IPS-18a (cell line): ENCODE measurements at regions not wholly inside any gene's neighbourhood (a gene's known extent, or its start where the extent isn't known, plus 50 kb on each side); places are given as distances from the start of the nearest gene placed in this dataset.
A peak's percentile ranks its signal among the peaks of the same experiment; 100 is the strongest.

Source experiments
- H3K27ac ChIP-seq: one replicate; pipeline ENCODE4 v1.5.1; 2013; ENCODE audit warnings: low read length
- H3K27me3 ChIP-seq: one replicate; pipeline ENCODE4 v1.6.1; 2013; ENCODE audit warnings: mild to moderate bottlenecking, low read length; ENCODE audit not compliant: control insufficient read depth, insufficient read depth
- H3K36me3 ChIP-seq: one replicate; pipeline ENCODE4 v1.6.1; 2013; ENCODE audit warnings: low read depth, low read length; ENCODE audit not compliant: control insufficient read depth
- H3K4me1 ChIP-seq: one replicate; pipeline ENCODE4 v1.6.1; 2013; ENCODE audit warnings: low read depth, low read length; ENCODE audit not compliant: control insufficient read depth
- H3K4me3 ChIP-seq: one replicate; pipeline ENCODE4 v1.5.1; 2013; ENCODE audit warnings: low read length
- H3K9ac ChIP-seq: one replicate; pipeline ENCODE4 v1.6.1; 2013; ENCODE audit warnings: mild to moderate bottlenecking, low read length, moderate library complexity
- H3K9me3 ChIP-seq: one replicate; pipeline ENCODE4 v1.6.1; 2013; ENCODE audit warnings: low read depth, low read length; ENCODE audit not compliant: control insufficient read depth

- Histone ChIP-seq H3K4me3 (no peak overlapping the region), H3K27me3 (no peaks in the 10 kb centered on the region), H3K4me1 (no peaks in the 10 kb centered on the region), H3K27ac (no peak overlapping the region), H3K36me3 (no peaks in the 10 kb centered on the region), H3K9ac (no peak overlapping the region), H3K9me3 (no peaks in the 10 kb centered on the region)
Measured at GRCh38 chr5:30620481-30621085, 572.9 kb upstream of the CDH6 start.

- no peaks in the 10 kb centered on the region for H3K36me3 ChIP-seq
Measured at GRCh38 chr5:30608501-30608900, 585.0 kb upstream of the CDH6 start.

GRCh38 chr5:30607301-30607894 is 586.1 kb upstream of the CDH6 start:
- Histone ChIP-seq H3K27ac (no peak overlapping the region), H3K4me3 (peak overlapping the region; percentile 3), H3K4me1 (peaks cover 20% of the 10 kb centered on the region), H3K36me3 (no peaks in the 10 kb centered on the region), H3K9me3 (no peaks in the 10 kb centered on the region), H3K27me3 (peaks cover 4% of the 10 kb centered on the region), H3K9ac (no peak overlapping the region)

More at GRCh38 chr5:30608501-30608900, 585.0 kb upstream of the CDH6 start:
- Histone ChIP-seq H3K9ac (no peak overlapping the region), H3K27ac (no peak overlapping the region), H3K27me3 (peaks cover 4% of the 10 kb centered on the region), H3K4me1 (peaks cover 20% of the 10 kb centered on the region), H3K9me3 (no peaks in the 10 kb centered on the region), H3K4me3 (no peak overlapping the region)

- no peak overlapping the region for H3K9ac ChIP-seq
- H3K36me3 ChIP-seq, result no peaks in the 10 kb centered on the region
- no peak overlapping the region for H3K4me3 ChIP-seq
- H3K9me3 ChIP-seq, result no peaks in the 10 kb centered on the region
- H3K27ac ChIP-seq, result no peak overlapping the region
- peaks cover 4% of the 10 kb centered on the region for H3K27me3 ChIP-seq
- peaks cover 20% of the 10 kb centered on the region for H3K4me1 ChIP-seq
Measured at GRCh38 chr5:30605693-30606268, 587.7 kb upstream of the CDH6 start.

DNA sequence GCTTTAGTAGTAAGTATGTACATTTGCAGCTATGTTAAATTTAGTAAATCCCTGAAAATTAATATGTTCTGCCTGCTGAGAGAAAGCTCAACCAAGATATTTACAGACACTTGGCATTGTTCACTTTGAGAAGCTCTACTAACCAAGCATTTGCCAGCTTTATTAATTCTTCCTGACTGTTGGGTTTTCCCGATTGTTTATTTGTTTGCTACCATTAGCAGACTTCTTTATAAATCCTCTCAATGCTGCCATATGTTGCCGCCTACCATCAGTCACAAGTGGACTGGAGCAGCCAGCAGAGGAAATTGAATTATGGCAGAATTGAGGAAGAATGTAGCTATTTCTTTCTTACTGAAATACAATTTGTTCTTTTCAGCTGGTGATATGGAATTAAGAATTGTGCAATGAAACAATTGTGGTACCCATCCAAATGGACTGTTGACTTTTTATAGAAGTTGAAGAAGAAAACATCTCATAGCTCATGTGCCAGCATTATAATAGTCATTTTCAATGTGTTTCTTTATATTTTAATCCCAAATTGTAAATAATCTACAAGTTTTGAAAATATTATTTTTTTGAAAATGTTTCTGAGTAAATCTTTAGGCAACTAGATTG is 588.7 kb upstream of the CDH6 start:
- H3K4me3 ChIP-seq, result no peak overlapping the region
- peaks cover 4% of the 10 kb centered on the region for H3K27me3 ChIP-seq
- H3K27ac ChIP-seq, result no peak overlapping the region
- no peaks in the 10 kb centered on the region for H3K9me3 ChIP-seq
- H3K9ac ChIP-seq, result no peak overlapping the region
- H3K4me1 ChIP-seq, result peaks cover 20% of the 10 kb centered on the region
- no peaks in the 10 kb centered on the region for H3K36me3 ChIP-seq

DNA sequence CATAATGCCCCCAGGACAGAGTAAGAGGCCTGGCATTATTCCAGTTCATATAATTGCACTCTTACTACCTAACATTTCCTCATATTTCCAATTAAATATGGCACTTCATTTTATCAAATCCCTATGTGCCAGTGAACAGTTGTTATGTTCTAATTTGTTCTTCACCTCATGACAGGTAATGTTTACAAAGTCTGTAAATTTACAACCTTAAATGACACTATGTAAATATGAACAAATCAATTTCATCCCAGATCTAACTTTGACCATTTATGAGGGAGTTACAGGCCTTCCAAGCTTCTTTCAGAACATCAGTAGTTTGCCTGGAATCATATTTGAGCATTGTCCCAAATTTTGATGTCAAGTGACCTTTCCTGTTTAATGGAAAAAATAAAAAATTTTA is 592.6 kb upstream of the CDH6 start:
- H3K27me3 ChIP-seq, result no peaks in the 10 kb centered on the region
- no peak overlapping the region for H3K4me3 ChIP-seq
- no peaks in the 10 kb centered on the region for H3K9me3 ChIP-seq
- no peak overlapping the region for H3K27ac ChIP-seq
- H3K36me3 ChIP-seq, result no peaks in the 10 kb centered on the region
- no peak overlapping the region for H3K9ac ChIP-seq
- H3K4me1 ChIP-seq, result peaks cover 7% of the 10 kb centered on the region

DNA sequence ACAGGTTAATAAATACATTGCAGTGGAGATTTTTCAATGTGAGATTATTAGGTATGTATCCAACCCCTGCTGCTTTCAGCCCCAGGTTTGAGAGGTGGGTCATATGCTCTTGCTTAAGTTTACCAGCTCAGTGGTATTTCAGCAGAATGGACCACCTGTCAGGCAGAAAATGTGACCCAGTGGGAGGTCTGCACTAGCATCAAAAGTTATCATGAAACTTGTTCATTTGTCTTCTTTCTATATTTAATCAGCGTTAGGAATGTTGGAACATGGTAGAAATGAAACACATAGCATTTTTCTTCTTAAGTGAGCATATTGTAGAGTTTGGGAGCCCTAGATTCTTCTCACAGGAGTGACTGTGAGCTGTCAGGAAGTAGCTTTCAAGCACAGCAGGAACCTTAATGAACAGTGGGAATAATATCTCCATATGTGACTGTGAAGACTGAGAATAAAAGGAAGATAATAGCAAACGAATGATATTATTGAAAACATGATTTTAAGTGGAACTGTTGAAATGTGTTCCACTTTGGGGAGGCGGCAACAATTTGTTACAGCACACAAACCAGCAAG is 596.9 kb upstream of the CDH6 start:
- no peak overlapping the region for H3K9ac ChIP-seq
- H3K27me3 ChIP-seq, result no peaks in the 10 kb centered on the region
- no peak overlapping the region for H3K27ac ChIP-seq
- H3K4me3 ChIP-seq, result no peak overlapping the region
- H3K9me3 ChIP-seq, result no peaks in the 10 kb centered on the region
- H3K36me3 ChIP-seq, result no peaks in the 10 kb centered on the region
- peaks cover 19% of the 10 kb centered on the region for H3K4me1 ChIP-seq

GRCh38 chr5:30594331-30594730 is 599.2 kb upstream of the CDH6 start:
- H3K9me3 ChIP-seq, result no peaks in the 10 kb centered on the region

DNA sequence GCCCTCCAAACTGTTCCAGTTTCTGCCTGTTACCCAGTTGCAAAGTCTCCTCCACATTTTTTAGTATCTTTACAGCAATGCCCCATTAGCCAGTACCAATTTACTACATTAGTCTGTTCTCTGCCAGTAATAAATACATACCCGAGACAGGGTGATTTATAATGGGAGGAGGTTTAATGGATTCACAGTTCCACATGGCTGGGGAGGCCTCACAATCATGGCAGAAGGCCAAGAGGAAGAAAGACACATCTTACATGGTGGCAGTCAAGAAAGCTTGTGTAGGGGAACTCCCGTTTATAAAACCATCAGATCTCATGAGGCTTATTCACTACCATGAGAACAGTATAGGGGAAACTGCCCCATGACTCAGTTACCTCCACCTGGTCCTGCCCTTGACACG is 600.7 kb upstream of the CDH6 start:
- no peaks in the 10 kb centered on the region for H3K27me3 ChIP-seq
- H3K4me3 ChIP-seq, result no peak overlapping the region
- H3K27ac ChIP-seq, result no peak overlapping the region
- peaks cover 19% of the 10 kb centered on the region for H3K4me1 ChIP-seq
- H3K9ac ChIP-seq, result no peak overlapping the region
- no peaks in the 10 kb centered on the region for H3K9me3 ChIP-seq
- H3K36me3 ChIP-seq, result no peaks in the 10 kb centered on the region

More at GRCh38 chr5:30594331-30594730, 599.2 kb upstream of the CDH6 start:
- H3K4me1 ChIP-seq, result peaks cover 19% of the 10 kb centered on the region
- no peaks in the 10 kb centered on the region for H3K36me3 ChIP-seq
- H3K27ac ChIP-seq, result no peak overlapping the region
- no peaks in the 10 kb centered on the region for H3K27me3 ChIP-seq
- H3K9ac ChIP-seq, result no peak overlapping the region
- H3K4me3 ChIP-seq, result no peak overlapping the region

- H3K27ac ChIP-seq, result no peak overlapping the region
- H3K4me1 ChIP-seq, result peaks cover 13% of the 10 kb centered on the region
- H3K9me3 ChIP-seq, result no peaks in the 10 kb centered on the region
- H3K4me3 ChIP-seq, result no peak overlapping the region
- no peaks in the 10 kb centered on the region for H3K27me3 ChIP-seq
- H3K9ac ChIP-seq, result no peak overlapping the region
- H3K36me3 ChIP-seq, result no peaks in the 10 kb centered on the region
Measured at GRCh38 chr5:30581198-30581935, 612.1 kb upstream of the CDH6 start.

DNA sequence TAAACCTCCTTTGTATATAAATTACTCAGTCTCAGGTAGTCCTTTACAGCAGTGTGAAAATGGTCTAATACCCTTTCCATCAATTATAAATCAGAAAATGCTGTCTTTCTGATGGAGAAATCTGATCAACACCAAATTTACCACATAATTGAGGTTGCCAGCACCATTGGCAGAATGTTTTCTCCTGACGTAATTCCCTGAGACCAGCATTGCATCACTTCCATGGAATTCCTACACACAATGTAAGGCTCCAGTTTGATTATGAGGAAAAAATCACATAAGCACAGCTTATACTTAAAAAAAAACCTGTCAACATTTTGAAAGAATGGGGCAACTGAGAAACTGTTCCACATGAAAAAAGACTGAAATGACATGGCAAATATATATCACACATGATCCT is 618.7 kb upstream of the CDH6 start:
- H3K4me1 ChIP-seq, result no peaks in the 10 kb centered on the region
- no peak overlapping the region for H3K4me3 ChIP-seq
- H3K9ac ChIP-seq, result no peak overlapping the region
- no peak overlapping the region for H3K27ac ChIP-seq
- no peaks in the 10 kb centered on the region for H3K27me3 ChIP-seq
- H3K9me3 ChIP-seq, result no peaks in the 10 kb centered on the region
- no peaks in the 10 kb centered on the region for H3K36me3 ChIP-seq
